HEK293 (cell line): ENCODE measurements at regions not wholly inside any gene's neighbourhood (a gene's known extent, or its start where the extent isn't known, plus 50 kb on each side); places are given as distances from the start of the nearest gene placed in this dataset.

Experiments used
- CTCF ChIP-seq: fragments of 450-650 bp; formaldehyde crosslinking; IDR thresholded peaks from 2 replicates; pipeline ENCODE4 v1.5.1; 2016; ENCODE audit warnings: missing biosample characterization, missing genetic modification characterization
- KLF1 ChIP-seq: fragments of 450-650 bp; formaldehyde crosslinking; IDR thresholded peaks from 2 replicates; pipeline ENCODE4 v1.5.1; 2016; ENCODE audit warnings: missing biosample characterization, missing genetic modification characterization
- ZBTB17 ChIP-seq: fragments of 450-650 bp; formaldehyde crosslinking; IDR thresholded peaks from 2 replicates; pipeline ENCODE4 v1.5.1; 2016; ENCODE audit warnings: missing biosample characterization, missing genetic modification characterization
- ZBTB21 ChIP-seq: fragments of 450-650 bp; formaldehyde crosslinking; IDR thresholded peaks from 2 replicates; pipeline ENCODE4 v1.5.1; 2017; ENCODE audit warnings: missing biosample characterization, missing genetic modification characterization
- ZNF121 ChIP-seq: fragments of 450-650 bp; formaldehyde crosslinking; IDR thresholded peaks from 2 replicates; pipeline ENCODE4 v1.5.1; 2016; ENCODE audit warnings: missing biosample characterization, missing genetic modification characterization
- ZNF18 ChIP-seq: fragments of 450-650 bp; formaldehyde crosslinking; IDR thresholded peaks from 2 replicates; pipeline ENCODE4 v1.5.1; 2016; ENCODE audit warnings: missing biosample characterization, missing genetic modification characterization
- ZNF221 ChIP-seq: fragments of 450-650 bp; formaldehyde crosslinking; IDR thresholded peaks from 2 replicates; pipeline ENCODE4 v1.5.1; 2017; ENCODE audit warnings: missing biosample characterization, missing genetic modification characterization, borderline replicate concordance

- TF ChIP-seq ZBTB17 (tag by site-specific recombination), result no peak
- TF ChIP-seq ZNF121 (tag by site-specific recombination), result no peak
- TF ChIP-seq ZNF18 (tag by site-specific recombination), result no peak
- TF ChIP-seq CTCF, result no peak
- TF ChIP-seq ZNF221 (tag by site-specific recombination), result no peak
- no peak for TF ChIP-seq KLF1 (tag by site-specific recombination)
- TF ChIP-seq ZBTB21 (tag by site-specific recombination), result no peak
These were observed 70.3 kb downstream of the MAIP1 start for GRCh38 chr2:200025717-200026116.
